ENCODE measurements at regions not wholly inside any gene's neighbourhood (a gene's known extent, or its start where the extent isn't known, plus 50 kb on each side); places are given as distances from the start of the nearest gene placed in this dataset.

GRCh38 chr16:66115373-66115772 is 251.1 kb upstream of the CDH5 start:
- no peak for DNase-seq (ENCODE audit: low read depth in 1 of 2, low spot score in 1 of 2)
- H3K27me3 ChIP-seq (ENCODE audit: insufficient read depth, poor library complexity, severe bottlenecking) = peaks cover 8% of the 10 kb centered on the region
- H3K27ac ChIP-seq (replicated peaks) = no peak overlapping the region
- TF ChIP-seq CTCF (IDR thresholded peaks at IDR 0.05; ENCODE audit: insufficient read depth, low read length) (peak; percentile 1), SPI1 (IDR thresholded peaks at IDR 0.05; ENCODE audit: borderline replicate concordance, low read depth) (no peak)
- no peak overlapping the region for H3K4me3 ChIP-seq (replicated peaks; ENCODE audit: insufficient read depth, low read length)

GRCh38 chr16:66113223-66113622 is 253.3 kb upstream of the CDH5 start:
- no peak for DNase-seq (ENCODE audit: low read depth in 1 of 2, low spot score in 1 of 2)
- H3K27me3 ChIP-seq (ENCODE audit: insufficient read depth, poor library complexity, severe bottlenecking) = peaks cover 12% of the 10 kb centered on the region
- no peak overlapping the region for H3K4me3 ChIP-seq (replicated peaks; ENCODE audit: insufficient read depth, low read length)
- peak; percentile 26; the same call in 1 of the 2 replicates for TF ChIP-seq SPI1 (IDR thresholded peaks at IDR 0.05; ENCODE audit: borderline replicate concordance, low read depth)
- TF ChIP-seq CTCF (IDR thresholded peaks at IDR 0.05; ENCODE audit: insufficient read depth, low read length) = no peak
- no peak for TF ChIP-seq GABPA (IDR thresholded peaks at IDR 0.05; ENCODE audit: low read depth)
- no peak overlapping the region for H3K27ac ChIP-seq (replicated peaks)

GRCh38 chr16:66109677-66110076 is 256.8 kb upstream of the CDH5 start:
- no peak overlapping the region for H3K27ac ChIP-seq (replicated peaks)
- H3K27me3 ChIP-seq (ENCODE audit: insufficient read depth, poor library complexity, severe bottlenecking) = peaks cover 12% of the 10 kb centered on the region
- no peak overlapping the region for H3K4me3 ChIP-seq (replicated peaks; ENCODE audit: insufficient read depth, low read length)
- TF ChIP-seq GABPA (IDR thresholded peaks at IDR 0.05; ENCODE audit: low read depth) (no peak), SPI1 (IDR thresholded peaks at IDR 0.05; ENCODE audit: borderline replicate concordance, low read depth) (no peak), REST (IDR thresholded peaks at IDR 0.05; ENCODE audit: insufficient replicate concordance, low read depth) (no peak), POLR2AphosphoS5 (IDR thresholded peaks at IDR 0.05; ENCODE audit: low read depth) (no peak), CTCF (IDR thresholded peaks at IDR 0.05; ENCODE audit: insufficient read depth, low read length) (no peak)
- no peak for DNase-seq (ENCODE audit: low read depth in 1 of 2, low spot score in 1 of 2)

- Histone ChIP-seq H3K27me3 (ENCODE audit: insufficient read depth, poor library complexity, severe bottlenecking) (peaks cover 9% of the 10 kb centered on the region), H3K27ac (replicated peaks) (no peak overlapping the region), H3K4me3 (replicated peaks; ENCODE audit: insufficient read depth, low read length) (no peak overlapping the region)
- no peak for DNase-seq (ENCODE audit: low read depth in 1 of 2, low spot score in 1 of 2)
- TF ChIP-seq GABPA (IDR thresholded peaks at IDR 0.05; ENCODE audit: low read depth) (no peak), REST (IDR thresholded peaks at IDR 0.05; ENCODE audit: insufficient replicate concordance, low read depth) (no peak), SPI1 (IDR thresholded peaks at IDR 0.05; ENCODE audit: borderline replicate concordance, low read depth) (no peak), CTCF (IDR thresholded peaks at IDR 0.05; ENCODE audit: insufficient read depth, low read length) (no peak), POLR2AphosphoS5 (IDR thresholded peaks at IDR 0.05; ENCODE audit: low read depth) (no peak)
Observed at GRCh38 chr16:66107661-66108060, 258.8 kb upstream of the CDH5 start.
